Heart right ventricle (tissue), 16 donors: ENCODE measurements at regions not wholly inside any gene's neighbourhood (a gene's known extent, or its start where the extent isn't known, plus 50 kb on each side); places are given as distances from the start of the nearest gene placed in this dataset.

Experiments
- ATAC-seq, 8 donors: fragments of 200-7000 bp; cut with Tn5 transposase; one replicate each; pipeline ENCODE4 v1.9.1; 2020; ENCODE audit warnings: mild to moderate bottlenecking in 8 of 8, moderate library complexity in 8 of 8, moderate number of reproducible peaks in 1 of 8
- DNase-seq, 2 donors: peaks; one replicate each; pipeline ENCODE4 v3.0.0-alpha.2; 2020
- H3K27ac ChIP-seq, 10 donors: fragments of 200-600 bp; sonication (generic) in 2 of 10; one replicate each; pipeline versions ENCODE4 v1.5.0 to v1.8.0; 2020 to 2022; ENCODE audit warnings: mild to moderate bottlenecking in 3 of 10
- H3K27me3 ChIP-seq, 7 donors: fragments of 200-600 bp; one replicate each; pipeline ENCODE4 v1.8.0; 2021 to 2022; ENCODE audit warnings: mild to moderate bottlenecking in 2 of 7
- H3K36me3 ChIP-seq, 9 donors: fragments of 200-600 bp; sonication (generic) in 1 of 9; one replicate each; pipeline versions ENCODE4 v1.5.0 to v1.8.0; 2020 to 2022; ENCODE audit warnings: mild to moderate bottlenecking in 2 of 9
- H3K4me1 ChIP-seq, 9 donors: fragments of 200-600 bp; sonication (generic) in 1 of 9; one replicate each; pipeline versions ENCODE4 v1.5.0 to v1.8.0; 2020 to 2022; ENCODE audit warnings: mild to moderate bottlenecking in 4 of 9
- H3K4me3 ChIP-seq, 10 donors: fragments of 200-600 bp; sonication (generic) in 2 of 10; one replicate each; pipeline versions ENCODE4 v1.5.0 to v1.8.0; 2020 to 2022; ENCODE audit warnings: mild to moderate bottlenecking in 7 of 10, moderate library complexity in 2 of 10
- H3K9me3 ChIP-seq, 11 donors: fragments of 200-600 bp in 10 of 11; sonication (generic) in 2 of 11; one replicate each; pipeline versions ENCODE4 v1.5.0 to v1.8.0; 2013 to 2022; ENCODE audit warnings: mild to moderate bottlenecking in 2 of 11, control low read depth in 1 of 11, moderate library complexity in 1 of 11
- WGBS, 2 donors: extraction: QIAGEN DNeasy Blood & Tissue Kit; methylation state at CpG; one replicate each; pipeline ENCODE4 v1.1.7; 2013; ENCODE audit warnings: inconsistent platforms in 1 of 2; 5-methylcytosine and 5-hydroxymethylcytosine counted together
- intact Hi-C, 10 donors: fragments of 100-400 bp; cut with DNase I; formaldehyde crosslinking; loops; one replicate each; pipeline versions ENCODE4 v1.11.1 to v1.14.2; 2022
- TF ChIP-seq, protein P1 (sequence below), 9 donors: fragments of 200-600 bp; sonication (generic) in 2 of 9; IDR thresholded peaks; one replicate each; pipeline versions ENCODE4 v1.5.0 to v1.8.0; 2021 to 2022; ENCODE audit warnings: antibody characterized with exemption in 9 of 9, mild to moderate bottlenecking in 5 of 9, moderate library complexity in 1 of 9
- donor health status: Arrhythmogenic right ventricular cardiomyopathy.
- donor health status: ischemic (EF 13 %, LVEDD 7.1; RV severe dilation, severe dysfunction).
- donor health status: healthy with polysubstance abuse.
- donor health status: DM: no; HTN: yes; CAD: no.
- donor health status: DM: no; HTN: no; CAD: no.
- donor health status: ischemic (EF 25% LVEDD 6.9; RV normal size, moderate dysfunction).
- donor health status: ischemic (EF 25% LVEDD 5.7; RV mildly dilated, moderate dysfunction).
- donor health status: healthy.
- donor health status: DM: yes; HTN: yes; CAD: no.
- donor health status: Ischemic cardiomyopathy.
- donor health status: ischemic (EF 35%, LVEDD 5.7; RV mildly dilated, moderate dysfunction).
- donor health status: nonischemic (EF 11% LVEDD 7.7; RV severe dilation, severe dysfunction).
- donor health status: DM: yes; HTN: yes; CAD: no.
- donor health status: PGD.
- donor health status: ischemic (EF 29% LVEDD 5.4; RV normal size, mild dysfunction).
- donor health status: nonischemic (EF 23%, LVEDD 6.1; RV moderate dilation, normal function).

GRCh38 chr10:29064680-29065079, 224.2 kb upstream of the LYZL1 start:
- Histone ChIP-seq H3K4me1 (peaks cover 0 to 4% (median 0%) of the 10 kb centered on the region in 9 donors), H3K27me3 (peaks cover 0 to 8% (median 0%) of the 10 kb centered on the region in 7 donors), H3K4me3 (no peak overlapping the region), H3K36me3 (no peaks in the 10 kb centered on the region), H3K27ac (no peak overlapping the region), H3K9me3 (no peaks in the 10 kb centered on the region)
- TF ChIP-seq, protein P1, sequence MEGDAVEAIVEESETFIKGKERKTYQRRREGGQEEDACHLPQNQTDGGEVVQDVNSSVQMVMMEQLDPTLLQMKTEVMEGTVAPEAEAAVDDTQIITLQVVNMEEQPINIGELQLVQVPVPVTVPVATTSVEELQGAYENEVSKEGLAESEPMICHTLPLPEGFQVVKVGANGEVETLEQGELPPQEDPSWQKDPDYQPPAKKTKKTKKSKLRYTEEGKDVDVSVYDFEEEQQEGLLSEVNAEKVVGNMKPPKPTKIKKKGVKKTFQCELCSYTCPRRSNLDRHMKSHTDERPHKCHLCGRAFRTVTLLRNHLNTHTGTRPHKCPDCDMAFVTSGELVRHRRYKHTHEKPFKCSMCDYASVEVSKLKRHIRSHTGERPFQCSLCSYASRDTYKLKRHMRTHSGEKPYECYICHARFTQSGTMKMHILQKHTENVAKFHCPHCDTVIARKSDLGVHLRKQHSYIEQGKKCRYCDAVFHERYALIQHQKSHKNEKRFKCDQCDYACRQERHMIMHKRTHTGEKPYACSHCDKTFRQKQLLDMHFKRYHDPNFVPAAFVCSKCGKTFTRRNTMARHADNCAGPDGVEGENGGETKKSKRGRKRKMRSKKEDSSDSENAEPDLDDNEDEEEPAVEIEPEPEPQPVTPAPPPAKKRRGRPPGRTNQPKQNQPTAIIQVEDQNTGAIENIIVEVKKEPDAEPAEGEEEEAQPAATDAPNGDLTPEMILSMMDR (IDR thresholded peaks at IDR 0.05) = no peak
- DNase-seq (no peak), ATAC-seq (no peak)
- intact Hi-C loops = no loop called here
- 70 to 72% methylated on average over 2 of the region's 2 CpGs for WGBS, 2 donors

DNA sequence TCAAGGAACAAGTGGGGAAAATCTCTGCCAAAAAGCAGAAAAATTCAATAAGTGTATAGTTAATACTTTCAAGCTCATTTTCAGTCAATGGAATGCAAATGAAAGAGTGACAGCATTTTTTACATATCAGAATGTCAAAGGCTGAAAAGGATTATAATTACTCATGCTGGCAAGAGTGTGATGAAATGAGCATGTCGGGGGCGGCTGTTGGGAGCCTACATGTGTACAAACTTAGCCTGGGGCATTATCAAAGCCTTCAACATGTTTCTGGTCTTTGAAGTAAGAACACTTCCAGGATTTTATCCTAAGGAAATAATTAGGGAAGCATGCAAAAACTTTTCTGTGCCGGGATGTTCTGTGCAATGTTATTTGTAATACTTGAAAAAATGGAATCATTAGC, 221.7 kb upstream of the LYZL1 start:
- DNase-seq = no peak
- 20 to 46% methylated on average over 3 of the region's 3 CpGs for WGBS, 2 donors
- H3K36me3 ChIP-seq = no peaks in the 10 kb centered on the region
- no peak for ATAC-seq
- no peak overlapping the region for H3K27ac ChIP-seq
- peaks cover 0 to 14% (median 0%) of the 10 kb centered on the region in 7 donors for H3K27me3 ChIP-seq
- H3K4me3 ChIP-seq = no peak overlapping the region
- intact Hi-C loops = no loop called here
- H3K4me1 ChIP-seq = peaks cover 0 to 4% (median 0%) of the 10 kb centered on the region in 9 donors
- TF ChIP-seq, protein P1 (IDR thresholded peaks at IDR 0.05) = no peak
- H3K9me3 ChIP-seq = no peaks in the 10 kb centered on the region

GRCh38 chr10:29067628-29068027, 221.2 kb upstream of the LYZL1 start:
- 78 to 96% methylated on average over 3 of the region's 3 CpGs for WGBS, 2 donors
- intact Hi-C loops = no loop called here
- no peak for ATAC-seq
- Histone ChIP-seq H3K9me3 (no peaks in the 10 kb centered on the region), H3K4me3 (no peak overlapping the region), H3K36me3 (no peaks in the 10 kb centered on the region), H3K4me1 (peaks cover 0 to 4% (median 0%) of the 10 kb centered on the region in 9 donors), H3K27me3 (peaks cover 0 to 14% (median 0%) of the 10 kb centered on the region in 7 donors), H3K27ac (no peak overlapping the region)
- TF ChIP-seq, protein P1 (IDR thresholded peaks at IDR 0.05) = no peak
- no peak for DNase-seq

DNA sequence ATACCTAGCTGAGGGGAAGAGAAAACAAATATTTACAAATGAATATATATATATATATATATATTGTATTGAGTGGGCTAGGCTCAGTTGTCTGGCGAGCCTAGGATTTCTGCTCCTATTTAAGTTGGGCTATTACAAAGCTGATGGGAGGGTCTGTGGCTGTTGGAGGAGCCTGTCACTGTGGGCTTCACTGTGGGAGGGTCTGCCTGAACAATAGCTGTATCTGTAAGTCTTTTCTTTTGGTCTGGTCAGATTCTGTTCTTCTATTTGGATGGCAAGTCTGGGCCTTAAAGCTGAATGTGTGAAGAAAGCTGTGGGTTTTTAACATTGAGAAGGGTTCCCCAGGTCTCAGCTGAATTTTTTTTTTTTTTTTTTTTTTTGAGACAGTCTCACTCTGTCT, 220.6 kb upstream of the LYZL1 start:
- no peaks in the 10 kb centered on the region for H3K36me3 ChIP-seq
- H3K27ac ChIP-seq = no peak overlapping the region
- no peak overlapping the region for H3K4me3 ChIP-seq
- H3K27me3 ChIP-seq = peaks cover 0 to 14% (median 0%) of the 10 kb centered on the region in 7 donors
- peaks cover 0 to 4% (median 0%) of the 10 kb centered on the region in 9 donors for H3K4me1 ChIP-seq
- 39 to 89% methylated on average over 1 of the region's 1 CpG for WGBS, 2 donors
- TF ChIP-seq, protein P1 (IDR thresholded peaks at IDR 0.05) = no peak
- intact Hi-C loops = no loop called here
- ATAC-seq (no peak), DNase-seq (no peak)
- H3K9me3 ChIP-seq = no peaks in the 10 kb centered on the region
